ENCODE measurements at regions not wholly inside any gene's neighbourhood (a gene's known extent, or its start where the extent isn't known, plus 50 kb on each side); places are given as distances from the start of the nearest gene placed in this dataset.
"Not testable (repeated sequence)": the region's sequence is repeated elsewhere in the genome, so short reads cannot be mapped to it uniquely, and the experiment has no call there.

GRCh38 chr1:161454865-161455707 is 50.2 kb upstream of the FCGR2A start:
- not testable (repeated sequence) for DNase-seq (ENCODE audit: low spot score)

GRCh38 chr1:161453950-161454864 is 51.0 kb upstream of the FCGR2A start:
- DNase-seq (ENCODE audit: low spot score): not testable (repeated sequence)

- not testable (repeated sequence) for DNase-seq (ENCODE audit: low spot score)
These were observed 53.4 kb upstream of the FCGR2A start for GRCh38 chr1:161451698-161452348.

- not testable (repeated sequence) for DNase-seq (ENCODE audit: low spot score)
These were observed 57.4 kb upstream of the FCGR2A start for GRCh38 chr1:161447760-161448332.

GRCh38 chr1:161447040-161447759 is 58.1 kb upstream of the FCGR2A start:
- not testable (repeated sequence) for DNase-seq (ENCODE audit: low spot score)

- DNase-seq (ENCODE audit: low spot score): not testable (repeated sequence)
These were observed 60.5 kb upstream of the FCGR2A start for GRCh38 chr1:161444725-161445124.

- not testable (repeated sequence) for DNase-seq (ENCODE audit: low spot score)
These were observed 61.0 kb upstream of the FCGR2A start for GRCh38 chr1:161444255-161444654.

- DNase-seq (ENCODE audit: low spot score): peak; percentile 46
These were observed 64.9 kb upstream of the FCGR2A start for GRCh38 chr1:161440312-161440894.

- DNase-seq (ENCODE audit: low spot score): no peak
These were observed 65.7 kb upstream of the FCGR2A start for GRCh38 chr1:161439280-161440232.

- not testable (repeated sequence) for DNase-seq (ENCODE audit: low spot score)
These were observed 65.5 kb upstream of the CFAP126 start for GRCh38 chr1:161433191-161433590.

GRCh38 chr1:161432091-161432490 is 64.4 kb upstream of the CFAP126 start:
- no peak for DNase-seq (ENCODE audit: low spot score)

- DNase-seq (ENCODE audit: low spot score): peak; percentile 64
These were observed 60.2 kb upstream of the CFAP126 start for GRCh38 chr1:161427733-161428516.

GRCh38 chr1:161422914-161423313 is 55.2 kb upstream of the CFAP126 start:
- DNase-seq (ENCODE audit: low spot score): not testable (repeated sequence)

- no peak for DNase-seq (ENCODE audit: low spot score)
These were observed 53.8 kb upstream of the CFAP126 start for GRCh38 chr1:161421456-161421855.

GRCh38 chr1:161420763-161421455 is 53.2 kb upstream of the CFAP126 start:
- no peak for DNase-seq (ENCODE audit: low spot score)

- not testable (repeated sequence) for DNase-seq (ENCODE audit: low spot score)
These were observed 49.9 kb upstream of the CFAP126 start for GRCh38 chr1:161417536-161417935.

Measured in kidney capillary endothelial cell (primary cell).